ENCODE measurements at regions not wholly inside any gene's neighbourhood (a gene's known extent, or its start where the extent isn't known, plus 50 kb on each side); places are given as distances from the start of the nearest gene placed in this dataset.
"Not testable (repeated sequence)": the region's sequence is repeated elsewhere in the genome, so short reads cannot be mapped to it uniquely, and the experiment has no call there.

DNA sequence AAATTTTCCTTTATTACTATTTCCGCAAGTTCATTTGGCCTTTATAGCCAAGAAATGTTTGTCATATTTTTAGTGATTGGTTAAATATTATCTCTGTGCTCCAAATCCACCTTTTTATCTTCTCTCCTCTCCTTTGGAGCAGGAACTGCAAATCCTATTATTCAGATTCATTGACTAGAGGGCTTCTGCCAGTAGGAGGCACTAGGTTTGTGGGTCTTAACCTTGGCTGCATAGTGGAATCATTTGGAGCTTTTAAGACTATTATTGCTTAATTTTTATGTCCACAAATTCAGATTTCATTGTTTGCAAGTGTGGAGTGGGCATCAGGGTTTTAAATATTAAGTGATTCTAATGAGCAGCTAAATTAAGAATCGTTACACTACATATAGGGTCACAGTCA lies 75.3 kb upstream of the SYT10 start:
- peak; percentile 8 for DNase-seq (ENCODE audit: low read depth)

DNA sequence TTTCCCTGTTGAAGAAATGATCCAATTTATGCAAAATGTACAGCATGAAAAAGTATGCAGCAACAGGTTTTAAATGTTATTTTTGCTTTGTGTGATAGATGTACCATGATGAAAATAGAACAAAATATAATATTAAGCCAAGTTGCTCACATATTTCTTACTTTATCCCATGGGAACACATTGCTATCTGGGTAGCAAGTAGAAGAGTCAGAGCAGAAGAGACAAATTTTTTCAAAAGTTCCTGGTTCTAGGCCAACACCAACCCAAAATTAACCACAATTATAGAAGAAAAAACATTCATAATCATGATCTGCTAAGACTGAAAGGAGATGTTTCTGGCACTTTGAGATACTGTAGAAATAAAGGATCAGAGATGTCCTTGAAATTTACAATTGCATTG lies 79.9 kb upstream of the SYT10 start:
- no peak for DNase-seq (ENCODE audit: low read depth)

DNA sequence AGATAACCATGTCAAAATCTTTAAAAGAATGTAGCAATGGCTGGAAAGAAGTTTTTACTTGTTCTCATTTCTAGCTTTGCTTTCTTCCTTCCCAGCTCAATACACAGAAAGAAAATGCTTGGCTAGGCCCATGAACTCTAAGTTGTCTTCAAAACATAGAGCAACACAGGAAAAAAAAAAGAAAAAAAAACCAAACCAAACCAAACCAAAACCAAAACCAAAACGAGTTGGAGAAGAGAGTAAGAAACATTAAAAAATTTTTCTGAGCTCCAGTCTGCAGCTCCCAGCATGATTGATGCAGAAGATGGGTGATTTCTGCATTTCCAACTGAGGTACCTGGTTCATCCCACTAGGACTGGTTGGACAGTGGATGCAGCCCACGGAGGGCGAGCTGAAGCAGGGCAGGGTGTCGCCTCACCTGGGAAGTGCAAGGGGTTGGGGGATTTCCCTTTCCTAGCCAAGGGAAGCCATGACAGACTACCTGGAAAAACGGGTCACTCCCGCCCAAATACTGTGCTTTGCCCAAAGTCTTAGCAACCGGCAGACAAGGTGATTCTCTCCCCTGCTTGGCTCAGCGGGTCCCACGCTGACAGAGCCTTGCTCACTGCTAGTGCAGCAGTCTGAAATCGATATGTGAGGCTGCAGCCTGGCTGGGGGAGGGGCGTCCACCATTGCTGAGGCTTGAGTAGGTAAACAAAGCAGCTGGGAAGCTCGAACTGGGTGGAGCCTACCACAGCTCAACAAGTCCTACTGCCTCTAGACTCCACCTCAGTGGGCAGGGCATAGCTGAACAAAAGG lies 81.1 kb upstream of the SYT10 start:
- DNase-seq (ENCODE audit: low read depth), result peak; percentile 3

DNA sequence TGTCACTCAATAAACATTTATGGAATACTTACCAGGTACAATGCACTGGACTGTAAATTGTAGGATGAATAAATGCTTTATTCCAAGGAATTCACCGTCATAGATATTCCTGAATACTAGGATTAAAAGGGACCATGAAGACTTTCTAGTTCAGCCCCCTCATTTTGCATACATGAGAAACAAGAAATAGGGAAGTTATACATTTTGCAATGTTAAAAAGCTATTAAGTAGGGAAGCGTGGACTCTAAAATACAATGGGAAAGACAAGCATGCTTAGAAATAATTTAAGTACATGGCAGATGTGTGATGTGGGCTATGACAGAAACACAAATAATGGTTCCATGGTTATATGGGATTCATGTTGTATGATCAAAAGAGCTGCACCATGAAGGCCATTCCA lies 89.4 kb upstream of the SYT10 start:
- no peak for DNase-seq (ENCODE audit: low read depth)

DNA sequence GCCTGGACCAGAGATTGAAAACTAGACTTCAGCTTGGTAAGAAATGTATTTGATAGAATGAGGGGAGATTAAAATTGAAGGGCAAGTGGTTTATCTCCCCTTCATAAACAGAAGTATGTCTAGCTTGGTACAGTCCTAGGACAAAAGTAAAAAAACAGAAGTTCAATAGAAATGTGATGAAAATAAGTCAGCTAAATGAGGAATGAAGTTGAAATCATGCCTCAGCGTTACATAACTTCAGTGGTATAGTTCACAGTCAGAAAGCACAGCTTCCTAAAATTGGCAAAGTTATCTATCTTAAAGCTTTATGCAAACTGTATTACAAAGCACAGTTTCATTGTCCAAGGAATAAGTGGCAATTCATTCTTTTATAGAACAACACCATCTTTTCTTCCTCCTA lies 90.2 kb upstream of the SYT10 start:
- no peak for DNase-seq (ENCODE audit: low read depth)

DNA sequence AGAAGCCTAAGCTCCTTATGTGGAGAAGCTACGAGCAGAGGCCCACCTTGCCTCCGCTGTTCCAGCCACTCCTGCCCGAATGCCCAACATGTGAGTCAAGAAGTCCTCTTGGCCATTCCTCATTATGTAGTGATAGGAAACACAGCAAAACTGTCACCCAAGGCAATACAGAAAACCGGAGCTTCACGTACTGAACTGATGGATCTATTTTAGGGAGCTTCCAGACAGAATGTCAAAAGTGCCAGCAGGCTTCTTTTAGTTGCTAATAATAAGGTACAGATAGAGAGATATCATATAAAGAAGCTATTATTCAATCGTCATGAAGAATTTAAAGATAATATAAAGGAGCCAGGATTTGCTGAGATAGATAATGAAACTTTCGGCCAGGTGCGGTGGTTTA lies 91.6 kb upstream of the SYT10 start:
- no peak for DNase-seq (ENCODE audit: low read depth)

DNA sequence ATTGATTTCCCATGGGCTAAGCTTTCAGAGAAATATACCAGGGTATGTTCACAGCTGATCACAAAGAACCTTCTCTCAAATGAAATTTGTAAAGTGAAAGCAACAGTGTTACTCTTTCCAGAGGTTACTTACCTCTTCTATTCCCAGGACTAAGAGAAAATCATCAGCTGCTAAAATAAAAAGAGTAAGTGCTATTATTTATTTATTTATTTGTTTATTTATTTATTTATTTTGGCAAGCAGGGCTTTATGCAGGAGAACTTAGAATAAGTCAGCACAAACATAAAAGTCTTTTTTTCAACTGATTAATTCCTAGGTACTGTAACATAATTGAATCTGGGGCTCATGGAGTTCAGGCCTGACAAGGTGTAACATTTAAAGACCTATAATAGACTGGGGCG lies 93.9 kb upstream of the SYT10 start:
- no peak for DNase-seq (ENCODE audit: low read depth)

DNA sequence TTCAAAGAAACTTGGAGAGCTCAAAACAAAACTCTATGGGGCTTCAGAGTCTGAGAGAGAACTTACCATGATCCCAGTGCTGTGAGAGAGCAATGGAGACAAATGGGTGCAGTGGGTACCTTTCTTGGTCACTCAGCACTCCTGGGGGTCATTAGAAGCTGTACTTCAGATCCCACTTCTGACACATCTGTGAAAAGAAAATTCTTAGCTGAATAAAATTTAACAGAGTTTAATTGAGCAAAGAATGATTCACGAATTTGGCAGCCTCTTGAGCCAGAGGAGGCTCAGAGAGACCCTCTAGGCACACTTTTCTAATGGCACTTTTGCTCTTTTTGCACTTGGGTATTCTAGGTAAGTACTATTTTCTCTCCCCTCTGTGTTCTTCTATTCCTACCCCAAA lies 96.8 kb upstream of the SYT10 start:
- DNase-seq (ENCODE audit: low read depth), result no peak

DNA sequence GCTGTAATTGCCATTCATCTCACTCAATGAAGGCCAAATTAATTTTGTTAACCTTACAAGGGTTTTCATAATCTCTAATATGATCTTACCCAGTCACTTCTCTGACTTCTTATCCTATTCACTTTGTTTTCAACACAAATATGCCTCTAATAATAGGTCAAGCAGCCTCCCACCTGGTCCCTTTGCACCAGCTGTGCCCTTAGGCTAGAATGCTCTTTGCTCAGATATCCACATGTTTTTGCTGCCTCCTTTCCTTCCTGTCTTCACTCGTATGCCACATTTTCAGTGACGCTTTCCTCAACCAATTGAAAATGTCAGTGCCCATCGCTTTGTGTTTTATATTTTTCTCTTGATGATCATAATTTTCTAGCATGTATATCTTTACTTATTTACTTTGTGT lies 106.4 kb upstream of the SYT10 start:
- no peak for DNase-seq (ENCODE audit: low read depth)

DNA sequence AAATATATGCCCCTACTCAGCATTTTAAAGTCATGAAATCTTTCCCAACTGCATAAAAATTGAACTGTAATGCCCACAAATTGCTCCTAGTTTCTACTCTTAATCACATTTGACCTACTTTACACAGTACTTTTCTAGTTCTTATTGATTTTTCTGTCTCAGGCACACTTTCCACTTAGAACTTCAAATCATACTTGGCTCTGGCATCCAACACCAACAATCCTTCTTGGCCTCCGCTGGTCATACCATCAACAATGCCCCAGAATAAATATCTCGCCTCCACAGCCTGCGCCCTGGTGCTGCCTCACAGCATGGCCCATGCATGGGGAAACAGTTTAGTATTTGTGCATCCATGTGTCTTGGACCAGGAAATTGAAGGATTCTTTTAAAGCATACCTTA lies 107.5 kb upstream of the SYT10 start:
- no peak for DNase-seq (ENCODE audit: low read depth)

DNA sequence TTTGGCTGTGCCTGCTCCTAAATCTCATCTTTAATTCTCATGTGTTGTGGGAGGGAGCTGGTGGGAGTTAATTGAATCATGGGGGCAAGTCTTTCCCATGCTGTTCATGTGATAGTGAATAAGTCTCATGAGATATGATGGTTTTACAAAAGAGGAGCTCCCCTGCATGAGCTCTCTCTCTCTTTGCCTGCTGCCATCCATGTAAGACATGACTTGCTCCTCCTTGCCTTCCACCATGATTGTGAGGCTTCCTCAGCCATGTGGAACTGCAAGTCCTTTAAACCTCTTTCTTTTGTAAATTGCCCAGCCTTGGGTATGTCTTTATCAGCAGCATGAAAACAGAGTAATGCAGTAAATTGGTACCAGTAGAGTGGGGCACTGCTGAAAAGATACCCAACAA lies 110.6 kb upstream of the SYT10 start:
- DNase-seq (ENCODE audit: low read depth), result not testable (repeated sequence)

DNA sequence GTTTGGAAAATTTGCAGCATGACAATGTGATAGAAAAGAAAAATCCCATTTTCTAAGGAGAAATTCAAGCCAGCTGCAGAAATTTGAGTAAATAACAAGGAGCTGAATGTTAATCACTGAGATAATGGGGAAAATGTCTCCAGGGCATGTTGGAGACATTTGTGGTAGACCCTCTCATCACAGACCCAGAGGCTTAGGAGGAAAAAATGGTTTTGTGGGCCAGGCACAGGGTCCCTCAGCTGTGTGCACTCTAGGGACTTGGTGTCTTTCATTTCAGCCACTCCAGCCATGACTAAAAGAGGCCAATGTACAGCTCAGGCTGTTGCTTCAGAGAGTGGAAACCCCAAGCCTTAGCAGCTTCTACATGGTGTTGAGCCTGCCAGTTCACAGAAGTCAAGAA lies 111.4 kb upstream of the SYT10 start:
- DNase-seq (ENCODE audit: low read depth), result no peak

DNA sequence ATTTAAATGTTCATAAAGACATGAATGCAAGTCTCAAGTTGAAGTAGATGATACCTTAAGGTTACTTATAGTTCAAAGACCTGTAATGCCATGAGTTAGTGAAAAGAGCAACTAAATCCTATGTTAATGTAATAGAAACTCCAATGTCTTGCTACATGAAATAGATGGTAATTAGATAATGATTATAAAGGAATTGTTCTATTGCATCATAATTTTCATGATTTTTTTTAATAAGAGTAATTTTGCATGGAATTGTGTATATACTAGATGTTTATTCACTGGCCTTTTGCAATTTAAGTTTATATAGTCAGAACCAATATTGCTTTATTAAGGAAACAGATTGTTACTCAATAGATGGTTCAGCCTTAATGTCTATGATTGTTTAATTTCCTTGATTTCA lies 115.5 kb upstream of the SYT10 start:
- DNase-seq (ENCODE audit: low read depth), result no peak

DNA sequence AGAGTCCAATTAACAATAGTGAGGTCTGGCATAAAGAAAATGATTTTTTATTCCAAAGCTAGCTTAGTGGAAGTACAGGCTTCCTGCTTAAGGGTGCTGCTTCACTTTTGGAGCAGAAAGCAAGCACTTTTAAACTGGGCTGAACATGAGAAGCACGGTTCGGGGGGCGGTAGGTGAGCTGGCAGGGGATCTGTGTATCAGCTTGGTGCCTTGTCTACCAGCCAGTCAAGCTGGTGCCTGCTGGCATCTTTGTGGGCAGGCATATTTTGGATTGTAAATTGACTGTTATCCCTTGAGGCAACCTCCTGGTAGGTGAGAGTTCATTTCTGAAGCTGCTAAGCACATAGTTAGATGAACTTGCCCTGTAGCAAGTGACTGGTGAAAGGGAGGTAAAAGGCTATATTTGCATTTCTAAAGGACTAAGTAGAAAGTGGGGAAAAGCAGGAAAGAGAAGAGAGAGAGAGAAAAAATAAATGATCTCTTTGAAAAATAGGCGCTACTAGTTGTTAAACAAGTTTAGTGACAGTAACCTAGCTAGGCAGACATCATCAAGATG lies 121.1 kb upstream of the SYT10 start:
- DNase-seq (ENCODE audit: low read depth), result no peak

DNA sequence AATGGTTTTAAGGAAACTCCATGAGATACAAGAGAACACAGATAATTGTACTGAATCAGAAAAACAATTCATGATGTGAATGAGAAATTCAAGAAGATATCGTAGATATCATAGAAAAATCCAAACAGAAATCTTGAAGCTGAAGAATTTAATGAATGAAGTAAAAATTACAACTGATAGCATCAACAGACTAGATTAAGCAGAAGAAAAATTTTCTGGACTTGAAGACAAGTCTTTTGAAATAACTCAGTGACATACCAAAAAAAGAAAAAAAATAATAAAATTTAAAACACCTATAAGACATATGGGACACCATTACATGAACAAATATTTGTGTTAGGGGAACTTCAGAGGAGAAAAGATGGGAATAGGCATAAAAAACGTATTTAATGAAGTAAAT lies 122.8 kb upstream of the SYT10 start:
- no peak for DNase-seq (ENCODE audit: low read depth)

DNA sequence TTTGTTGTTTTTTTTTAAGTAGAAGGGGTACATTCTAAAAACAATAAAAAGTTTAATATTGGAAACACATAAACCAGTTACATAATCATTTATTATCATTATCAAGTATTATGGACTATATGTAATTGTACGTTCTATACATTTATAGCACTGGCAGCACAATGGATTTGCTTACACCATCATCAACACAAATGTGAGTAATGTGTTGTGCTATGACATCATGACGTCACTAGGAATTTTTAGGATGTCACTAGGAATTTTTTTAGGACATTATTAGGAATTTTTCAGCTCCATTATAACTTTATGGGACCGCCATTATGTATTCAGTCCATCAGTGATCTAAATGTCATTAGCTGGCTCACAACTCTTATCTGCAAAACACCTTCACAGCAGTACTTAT lies 126.8 kb upstream of the SYT10 start:
- no peak for DNase-seq (ENCODE audit: low read depth)

DNA sequence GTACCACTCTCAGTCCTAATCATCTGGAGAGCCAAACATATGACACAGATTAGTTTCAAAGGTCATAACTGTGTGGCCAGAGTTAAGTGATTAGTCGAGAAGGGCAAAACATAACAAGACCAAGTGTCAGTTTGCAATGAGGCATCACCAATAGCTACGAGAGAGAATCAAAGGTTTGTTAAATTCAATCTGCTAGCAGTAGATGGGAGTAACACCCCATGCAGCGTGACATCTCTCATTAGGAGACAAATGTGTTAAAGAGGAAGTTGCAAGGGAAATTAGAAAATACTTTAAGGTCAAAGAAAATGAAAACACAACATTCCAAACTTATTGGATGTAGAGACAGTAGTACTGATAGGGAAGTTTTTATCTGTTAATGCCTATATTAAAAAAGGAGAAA lies 135.7 kb upstream of the SYT10 start:
- DNase-seq (ENCODE audit: low read depth), result no peak

DNA sequence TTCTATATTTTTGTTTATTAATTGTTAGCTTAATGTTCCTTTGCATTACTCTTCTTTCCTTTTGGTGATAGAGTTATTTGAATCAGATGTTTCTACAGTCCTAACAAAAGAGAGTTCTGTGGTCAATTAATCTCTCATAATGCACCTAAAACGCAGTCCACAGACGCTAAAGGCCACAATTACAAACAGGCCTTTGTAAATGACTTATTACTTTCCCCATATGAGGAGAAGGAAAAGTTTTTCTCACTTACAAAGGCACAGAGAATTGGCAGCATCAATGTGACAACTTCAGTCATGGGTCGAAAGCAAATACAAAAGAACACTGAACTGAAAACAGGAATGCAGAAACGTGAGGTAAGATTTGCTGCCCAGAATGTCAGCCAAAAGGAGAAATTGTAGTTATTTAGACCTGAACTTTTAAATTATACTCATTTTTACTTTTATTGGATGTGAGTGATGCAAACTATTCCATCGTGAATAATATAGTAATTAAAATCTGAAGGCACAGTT lies 142.0 kb upstream of the SYT10 start:
- DNase-seq (ENCODE audit: low read depth), result no peak

DNA sequence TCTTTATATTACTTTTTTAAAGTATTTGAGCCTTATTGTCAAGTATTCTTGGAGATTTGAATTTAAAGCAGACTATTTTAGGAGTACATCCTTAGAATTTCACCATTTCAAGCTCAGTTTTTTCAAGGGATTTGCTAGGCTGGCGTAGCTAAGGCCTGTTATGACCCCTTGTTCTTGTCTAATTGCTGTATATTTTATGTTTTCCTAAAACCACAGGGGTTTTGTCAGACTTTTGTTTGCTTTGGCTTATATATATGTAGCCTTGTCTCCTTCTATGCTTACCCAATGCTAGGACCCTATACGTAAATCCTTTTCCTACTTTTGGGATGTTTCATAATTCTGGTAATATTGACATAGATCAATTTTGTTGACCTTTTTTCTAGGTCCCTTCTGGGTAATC lies 147.0 kb upstream of the SYT10 start:
- DNase-seq (ENCODE audit: low read depth), result no peak

DNA sequence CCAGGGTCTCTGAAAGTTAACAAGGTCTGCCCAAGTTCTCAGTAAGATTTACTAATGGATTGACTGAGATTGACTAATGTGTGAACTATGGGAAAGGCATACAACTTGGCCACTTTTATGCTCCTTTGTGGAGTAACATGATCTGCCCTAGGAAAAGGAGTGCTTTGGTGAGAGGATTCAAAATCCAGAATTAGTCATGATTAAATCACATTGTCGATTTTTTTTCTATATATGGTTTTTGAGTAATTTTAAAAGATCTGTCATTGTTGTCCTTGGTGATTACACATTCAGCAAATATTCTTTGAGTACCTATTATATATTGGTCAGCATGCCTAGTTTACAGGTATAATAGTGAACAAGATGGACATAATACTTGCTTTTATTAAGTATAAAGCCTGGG lies 147.7 kb upstream of the SYT10 start:
- peak; percentile 54 for DNase-seq (ENCODE audit: low read depth)

DNA sequence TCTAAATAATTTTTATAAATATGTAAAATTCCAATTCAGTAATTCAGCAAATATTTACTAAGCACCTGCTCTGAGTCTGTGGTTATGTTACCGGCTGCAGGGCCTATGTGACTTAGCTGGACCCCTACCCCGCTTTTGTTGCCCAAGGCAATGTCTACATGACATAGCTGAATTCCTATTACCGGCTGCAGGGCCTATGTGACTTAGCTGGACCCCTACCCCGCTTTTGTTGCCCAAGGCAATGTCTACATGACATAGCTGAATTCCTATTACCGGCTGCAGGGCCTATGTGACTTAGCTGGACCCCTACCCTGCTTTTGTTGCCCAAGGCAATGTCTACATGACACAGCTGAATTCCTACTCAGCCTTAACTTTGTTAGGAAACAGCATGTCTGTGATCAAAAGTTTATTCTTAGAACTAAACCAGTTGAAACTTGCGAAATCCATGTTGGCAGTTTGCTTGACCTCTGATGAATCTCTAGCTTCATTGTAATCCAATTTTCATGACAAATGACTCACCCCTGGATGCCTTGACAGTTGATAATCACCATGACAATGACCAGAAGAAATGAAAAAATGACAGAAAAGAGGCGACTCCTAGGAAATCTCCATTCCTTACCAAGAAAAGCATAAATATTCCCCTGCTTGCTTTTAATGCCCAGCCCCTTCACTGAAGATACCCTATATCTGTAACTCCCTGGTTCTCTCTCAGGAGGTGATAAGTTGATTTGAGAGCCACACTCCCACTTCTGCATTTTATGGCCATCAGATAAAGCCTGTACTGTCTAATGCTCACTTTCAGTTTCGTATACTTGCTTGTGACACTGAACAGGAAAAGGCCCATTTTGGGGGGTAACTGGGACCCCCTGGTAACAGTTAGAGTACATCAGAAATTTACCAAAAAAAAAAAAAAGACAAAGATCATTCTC lies 148.4 kb upstream of the SYT10 start:
- DNase-seq (ENCODE audit: low read depth), result peak; percentile 81

DNA sequence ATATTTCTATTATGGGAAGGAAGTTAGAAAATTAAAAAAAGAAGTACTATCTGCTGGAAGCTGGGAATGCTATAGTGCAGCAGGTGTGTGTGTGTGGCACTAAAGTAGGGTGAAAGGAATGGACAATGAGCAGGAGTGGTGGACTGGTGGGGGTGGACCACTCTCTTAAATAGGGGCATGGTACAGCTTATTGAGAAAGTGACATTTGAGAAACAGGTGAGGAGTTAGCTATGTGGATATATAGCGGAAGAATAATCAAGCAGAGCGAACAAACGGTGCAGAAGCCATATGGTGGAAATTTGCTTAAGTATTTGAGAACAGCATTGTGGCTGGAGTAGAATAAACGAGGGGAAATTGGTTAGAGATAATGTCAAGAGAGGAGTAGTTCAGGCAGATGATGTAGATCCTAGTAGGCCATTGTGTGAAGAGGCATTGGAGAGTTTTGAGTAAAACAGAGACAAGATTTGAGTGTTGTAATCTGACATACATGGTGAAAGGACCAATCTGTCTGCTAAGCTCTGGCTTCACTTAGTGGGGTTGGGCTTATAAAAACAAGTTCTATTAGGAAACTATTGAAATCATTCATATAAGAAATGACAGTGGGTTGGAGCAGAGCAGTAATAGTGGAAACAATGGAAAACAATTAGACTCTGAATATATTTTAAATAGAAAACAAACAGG lies 149.2 kb upstream of the SYT10 start:
- DNase-seq (ENCODE audit: low read depth), result no peak
